ENCODE measurements at regions not wholly inside any gene's neighbourhood (a gene's known extent, or its start where the extent isn't known, plus 50 kb on each side); places are given as distances from the start of the nearest gene placed in this dataset.

GRCh38 chr5:10149911-10150310 is 99.8 kb downstream of the ATPSCKMT start:
- TF ChIP-seq GATA2 (IDR thresholded peaks at IDR 0.05; ENCODE audit: low read depth, low read length) (no peak), GATA3 (IDR thresholded peaks at IDR 0.05; ENCODE audit: low read depth, low read length) (no peak)

Measured in SH-SY5Y (cell line).